ENCODE measurements at regions not wholly inside any gene's neighbourhood (a gene's known extent, or its start where the extent isn't known, plus 50 kb on each side); places are given as distances from the start of the nearest gene placed in this dataset.
A peak's percentile ranks its signal among the peaks of the same experiment; 100 is the strongest.
"Not testable (repeated sequence)": the region's sequence is repeated elsewhere in the genome, so short reads cannot be mapped to it uniquely, and the experiment has no call there.

- Histone ChIP-seq H3K4me1 (peaks cover 0 to 6% (median 0%) of the 10 kb centered on the region in 4 donors), H3K36me3 (no peaks in the 10 kb centered on the region), H3K27ac (no peak overlapping the region), H3K4me3 (no peak overlapping the region), H3K9me3 (no peaks in the 10 kb centered on the region), H3K27me3 (no peaks in the 10 kb centered on the region)
- TF ChIP-seq POLR2A (IDR thresholded peaks at IDR 0.05) = no peak
- TF ChIP-seq CTCF (IDR thresholded peaks at IDR 0.05) = no peak
- ATAC-seq (no peak), DNase-seq (no peak)
- intact Hi-C loops (cut with DNase I) = no loop called here
- 100% methylated on average over 3 of the region's 3 CpGs for WGBS (ENCODE audit: insufficient coverage, low coverage, low lambda C conversion rate, missing lambda C conversion rate)
These were observed 156.9 kb upstream of the AGTR1 start for GRCh38 chr3:148540851-148541250.

GRCh38 chr3:148546959-148547358, 150.7 kb upstream of the AGTR1 start:
- Histone ChIP-seq H3K9me3 (no peaks in the 10 kb centered on the region), H3K27me3 (no peaks in the 10 kb centered on the region), H3K4me3 (no peak overlapping the region), H3K4me1 (no peaks in the 10 kb centered on the region), H3K36me3 (no peaks in the 10 kb centered on the region), H3K27ac (no peak overlapping the region)
- TF ChIP-seq POLR2A (IDR thresholded peaks at IDR 0.05) = no peak
- TF ChIP-seq CTCF (IDR thresholded peaks at IDR 0.05) = no peak
- intact Hi-C loops (cut with DNase I) = no loop called here
- no peak for ATAC-seq
- no peak for DNase-seq
- WGBS (ENCODE audit: insufficient coverage, low coverage, low lambda C conversion rate, missing lambda C conversion rate) = no CpG with 5 or more reads among the region's 1 CpG

GRCh38 chr3:148551767-148552260, 145.9 kb upstream of the AGTR1 start:
- WGBS (ENCODE audit: insufficient coverage, low coverage, low lambda C conversion rate, missing lambda C conversion rate) = 89% methylated on average over 3 of the region's 3 CpGs
- no peak overlapping the region for H3K4me3 ChIP-seq
- H3K27ac ChIP-seq = no peak overlapping the region
- TF ChIP-seq POLR2A (IDR thresholded peaks at IDR 0.05) (no peak), CTCF (IDR thresholded peaks at IDR 0.05) (no peak)
- H3K36me3 ChIP-seq = no peaks in the 10 kb centered on the region
- H3K9me3 ChIP-seq = no peaks in the 10 kb centered on the region
- ATAC-seq (no peak), DNase-seq (no peak)
- H3K4me1 ChIP-seq = no peaks in the 10 kb centered on the region
- no peaks in the 10 kb centered on the region for H3K27me3 ChIP-seq
- intact Hi-C loops (cut with DNase I) = no loop called here

- no peak for DNase-seq
- no peaks in the 10 kb centered on the region for H3K36me3 ChIP-seq
- no peak overlapping the region for H3K27ac ChIP-seq
- intact Hi-C loops (cut with DNase I) = no loop called here
- ATAC-seq = peak in 1 of 4 donors; percentile 27
- H3K9me3 ChIP-seq = no peaks in the 10 kb centered on the region
- no peaks in the 10 kb centered on the region for H3K27me3 ChIP-seq
- WGBS (ENCODE audit: insufficient coverage, low coverage, low lambda C conversion rate, missing lambda C conversion rate) = 48% methylated on average over 4 of the region's 4 CpGs
- H3K4me3 ChIP-seq = no peak overlapping the region
- TF ChIP-seq POLR2A (IDR thresholded peaks at IDR 0.05) (no peak), CTCF (IDR thresholded peaks at IDR 0.05) (no peak)
- no peaks in the 10 kb centered on the region for H3K4me1 ChIP-seq
These were observed 143.3 kb upstream of the AGTR1 start for GRCh38 chr3:148554367-148554766.

- DNase-seq (no peak), ATAC-seq (no peak)
- intact Hi-C loops (cut with DNase I) = no loop called here
- Histone ChIP-seq H3K9me3 (no peaks in the 10 kb centered on the region), H3K4me3 (no peak overlapping the region), H3K27me3 (no peaks in the 10 kb centered on the region), H3K27ac (no peak overlapping the region), H3K4me1 (no peaks in the 10 kb centered on the region), H3K36me3 (no peaks in the 10 kb centered on the region)
- 100% methylated on average over 1 of the region's 1 CpG for WGBS (ENCODE audit: insufficient coverage, low coverage, low lambda C conversion rate, missing lambda C conversion rate)
- TF ChIP-seq CTCF (IDR thresholded peaks at IDR 0.05) (no peak), POLR2A (IDR thresholded peaks at IDR 0.05) (no peak)
These were observed 141.0 kb upstream of the AGTR1 start for GRCh38 chr3:148556664-148557063.

GRCh38 chr3:148577579-148577978, 120.1 kb upstream of the AGTR1 start:
- H3K4me3 ChIP-seq; H3K27ac ChIP-seq; DNase-seq; ATAC-seq; H3K27me3 ChIP-seq; H3K9me3 ChIP-seq; H3K36me3 ChIP-seq; intact Hi-C loops (cut with DNase I): not testable (repeated sequence)
- 40% methylated on average over 2 of the region's 3 CpGs for WGBS (ENCODE audit: insufficient coverage, low coverage, low lambda C conversion rate, missing lambda C conversion rate)
- H3K4me1 ChIP-seq = peaks cover 0 to 12% (median 1%) of the 10 kb centered on the region in 4 donors
